ENCODE measurements at regions not wholly inside any gene's neighbourhood (a gene's known extent, or its start where the extent isn't known, plus 50 kb on each side); places are given as distances from the start of the nearest gene placed in this dataset.

DNA sequence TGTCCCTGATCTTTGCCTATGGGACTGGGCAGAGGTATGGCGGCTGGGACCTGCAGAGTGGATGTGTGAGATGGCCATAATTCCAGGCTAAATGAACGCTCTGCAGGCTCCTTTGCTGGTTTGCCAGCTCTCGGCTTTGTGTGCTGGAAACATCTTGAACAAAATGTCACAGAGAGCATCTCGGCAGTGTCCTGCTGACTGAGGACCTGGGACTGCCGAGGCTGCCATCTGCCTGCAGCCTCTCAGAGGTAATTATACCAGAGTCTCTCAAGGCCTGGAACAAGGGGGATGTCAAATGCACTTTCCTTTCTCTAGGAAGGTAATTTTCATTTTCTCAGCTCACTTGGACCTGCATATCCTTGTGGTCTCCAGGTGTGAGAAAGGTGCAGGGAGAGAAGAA is 354.2 kb downstream of the PDCD6IP start:
- Histone ChIP-seq H3K27me3 (ENCODE audit: insufficient read depth, low read depth) (no peaks in the 10 kb centered on the region), H3K9ac (no peak overlapping the region), H3K4me2 (no peak overlapping the region), H3K4me1 (ENCODE audit: low read depth, poor library complexity, severe bottlenecking) (no peaks in the 10 kb centered on the region), H3K79me2 (ENCODE audit: insufficient read depth, low read depth) (no peaks in the 10 kb centered on the region), H4K20me1 (ENCODE audit: insufficient read depth) (no peaks in the 10 kb centered on the region), H3K27ac (no peak overlapping the region), H3K4me3 (IDR thresholded peaks at IDR 0.05; ENCODE audit: insufficient read depth, low read depth, low read length) (no peak overlapping the region), H2AFZ (ENCODE audit: low read depth) (no peak overlapping the region), H3K36me3 (ENCODE audit: insufficient read depth) (no peaks in the 10 kb centered on the region)
- TF ChIP-seq, protein P1, sequence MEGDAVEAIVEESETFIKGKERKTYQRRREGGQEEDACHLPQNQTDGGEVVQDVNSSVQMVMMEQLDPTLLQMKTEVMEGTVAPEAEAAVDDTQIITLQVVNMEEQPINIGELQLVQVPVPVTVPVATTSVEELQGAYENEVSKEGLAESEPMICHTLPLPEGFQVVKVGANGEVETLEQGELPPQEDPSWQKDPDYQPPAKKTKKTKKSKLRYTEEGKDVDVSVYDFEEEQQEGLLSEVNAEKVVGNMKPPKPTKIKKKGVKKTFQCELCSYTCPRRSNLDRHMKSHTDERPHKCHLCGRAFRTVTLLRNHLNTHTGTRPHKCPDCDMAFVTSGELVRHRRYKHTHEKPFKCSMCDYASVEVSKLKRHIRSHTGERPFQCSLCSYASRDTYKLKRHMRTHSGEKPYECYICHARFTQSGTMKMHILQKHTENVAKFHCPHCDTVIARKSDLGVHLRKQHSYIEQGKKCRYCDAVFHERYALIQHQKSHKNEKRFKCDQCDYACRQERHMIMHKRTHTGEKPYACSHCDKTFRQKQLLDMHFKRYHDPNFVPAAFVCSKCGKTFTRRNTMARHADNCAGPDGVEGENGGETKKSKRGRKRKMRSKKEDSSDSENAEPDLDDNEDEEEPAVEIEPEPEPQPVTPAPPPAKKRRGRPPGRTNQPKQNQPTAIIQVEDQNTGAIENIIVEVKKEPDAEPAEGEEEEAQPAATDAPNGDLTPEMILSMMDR (conservative IDR thresholded peaks at IDR 0.05; ENCODE audit: low read depth, low read length), result no peak

DNA sequence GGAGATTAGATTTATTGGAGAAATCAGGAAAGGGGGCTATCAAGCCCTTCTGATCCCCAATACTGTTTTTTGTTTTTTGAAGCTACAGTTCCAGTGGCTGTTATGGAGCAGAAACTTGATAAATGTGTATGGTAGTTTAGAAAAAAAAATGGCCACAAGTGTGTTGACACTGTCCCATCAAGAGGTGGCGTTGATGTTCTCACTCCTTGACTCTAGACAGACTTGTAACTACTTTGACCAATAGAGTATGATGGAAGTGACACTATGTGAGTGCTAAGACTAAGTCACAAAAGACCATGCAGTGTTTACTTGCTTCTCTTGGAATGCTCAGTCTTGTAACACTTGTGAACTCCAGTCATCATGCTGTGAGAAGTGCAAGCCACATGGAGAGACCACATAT is 356.7 kb downstream of the PDCD6IP start:
- H3K4me1 ChIP-seq (ENCODE audit: low read depth, poor library complexity, severe bottlenecking), result no peaks in the 10 kb centered on the region
- TF ChIP-seq, protein P1 (conservative IDR thresholded peaks at IDR 0.05; ENCODE audit: low read depth, low read length), result peak; percentile 32; the same call in 1 of the 2 replicates
- no peak overlapping the region for H2AFZ ChIP-seq (ENCODE audit: low read depth)
- no peak overlapping the region for H3K27ac ChIP-seq
- no peaks in the 10 kb centered on the region for H3K27me3 ChIP-seq (ENCODE audit: insufficient read depth, low read depth)
- no peaks in the 10 kb centered on the region for H3K79me2 ChIP-seq (ENCODE audit: insufficient read depth, low read depth)
- H3K36me3 ChIP-seq (ENCODE audit: insufficient read depth), result no peaks in the 10 kb centered on the region
- no peak overlapping the region for H3K4me3 ChIP-seq (IDR thresholded peaks at IDR 0.05; ENCODE audit: insufficient read depth, low read depth, low read length)
- no peak overlapping the region for H3K9ac ChIP-seq
- no peak overlapping the region for H3K4me2 ChIP-seq
- no peaks in the 10 kb centered on the region for H4K20me1 ChIP-seq (ENCODE audit: insufficient read depth)

DNA sequence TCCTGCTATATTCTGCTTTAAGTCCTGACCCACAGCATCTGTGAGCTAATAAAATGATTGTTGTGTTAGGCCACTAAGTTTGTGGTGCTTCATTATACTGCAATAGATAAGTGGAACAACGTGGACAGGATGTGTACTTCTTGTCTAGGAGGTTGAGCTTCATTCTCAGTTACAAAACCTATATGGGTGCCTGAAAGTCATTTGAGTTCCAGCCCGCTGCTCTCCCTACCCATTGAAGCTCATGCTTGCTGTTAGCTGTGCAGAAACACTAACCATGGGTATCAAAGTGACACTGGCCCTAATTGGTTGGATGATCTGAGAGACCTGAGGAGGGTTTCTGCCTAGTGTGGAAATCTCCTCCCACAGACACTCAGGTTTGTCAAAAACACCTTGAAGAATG is 357.2 kb downstream of the PDCD6IP start:
- no peaks in the 10 kb centered on the region for H4K20me1 ChIP-seq (ENCODE audit: insufficient read depth)
- H3K27ac ChIP-seq, result no peak overlapping the region
- no peak overlapping the region for H3K4me2 ChIP-seq
- H3K79me2 ChIP-seq (ENCODE audit: insufficient read depth, low read depth), result no peaks in the 10 kb centered on the region
- no peaks in the 10 kb centered on the region for H3K36me3 ChIP-seq (ENCODE audit: insufficient read depth)
- H2AFZ ChIP-seq (ENCODE audit: low read depth), result no peak overlapping the region
- TF ChIP-seq, protein P1 (conservative IDR thresholded peaks at IDR 0.05; ENCODE audit: low read depth, low read length), result no peak
- H3K9ac ChIP-seq, result no peak overlapping the region
- no peak overlapping the region for H3K4me3 ChIP-seq (IDR thresholded peaks at IDR 0.05; ENCODE audit: insufficient read depth, low read depth, low read length)
- H3K4me1 ChIP-seq (ENCODE audit: low read depth, poor library complexity, severe bottlenecking), result no peaks in the 10 kb centered on the region
- H3K27me3 ChIP-seq (ENCODE audit: insufficient read depth, low read depth), result no peaks in the 10 kb centered on the region

GRCh38 chr3:34157491-34157890 is 359.1 kb downstream of the PDCD6IP start:
- Histone ChIP-seq H3K36me3 (ENCODE audit: insufficient read depth) (no peaks in the 10 kb centered on the region), H3K79me2 (ENCODE audit: insufficient read depth, low read depth) (no peaks in the 10 kb centered on the region)

More at GRCh38 chr3:34157491-34157890, 359.1 kb downstream of the PDCD6IP start:
- Histone ChIP-seq H2AFZ (ENCODE audit: low read depth) (no peak overlapping the region), H3K4me3 (IDR thresholded peaks at IDR 0.05; ENCODE audit: insufficient read depth, low read depth, low read length) (no peak overlapping the region), H3K9ac (no peak overlapping the region), H3K27ac (no peak overlapping the region), H3K4me2 (no peak overlapping the region), H3K4me1 (ENCODE audit: low read depth, poor library complexity, severe bottlenecking) (no peaks in the 10 kb centered on the region), H3K27me3 (ENCODE audit: insufficient read depth, low read depth) (no peaks in the 10 kb centered on the region), H4K20me1 (ENCODE audit: insufficient read depth) (no peaks in the 10 kb centered on the region)
- TF ChIP-seq, protein P1 (conservative IDR thresholded peaks at IDR 0.05; ENCODE audit: low read depth, low read length), result no peak

Data from KMS-11 (cell line).